Hepatocyte (in vitro differentiated cells): ENCODE measurements at regions not wholly inside any gene's neighbourhood (a gene's known extent, or its start where the extent isn't known, plus 50 kb on each side); places are given as distances from the start of the nearest gene placed in this dataset.

Source experiments
- EZH2phosphoT487 ChIP-seq: fragments of 200-600 bp; sonication (generic); IDR thresholded peaks from one replicate; pipeline ENCODE4 v1.6.1; 2018; ENCODE audit warnings: antibody characterized with exemption, mild to moderate bottlenecking, low read depth, moderate library complexity; ENCODE audit not compliant: unreplicated experiment, severe bottlenecking
- TF ChIP-seq, protein P1 (sequence below): fragments of 200-600 bp; sonication (generic); IDR thresholded peaks from 2 replicates; pipeline ENCODE4 v1.5.1; 2016; ENCODE audit warnings: antibody characterized with exemption, mild to moderate bottlenecking; ENCODE audit not compliant: poor library complexity

DNA sequence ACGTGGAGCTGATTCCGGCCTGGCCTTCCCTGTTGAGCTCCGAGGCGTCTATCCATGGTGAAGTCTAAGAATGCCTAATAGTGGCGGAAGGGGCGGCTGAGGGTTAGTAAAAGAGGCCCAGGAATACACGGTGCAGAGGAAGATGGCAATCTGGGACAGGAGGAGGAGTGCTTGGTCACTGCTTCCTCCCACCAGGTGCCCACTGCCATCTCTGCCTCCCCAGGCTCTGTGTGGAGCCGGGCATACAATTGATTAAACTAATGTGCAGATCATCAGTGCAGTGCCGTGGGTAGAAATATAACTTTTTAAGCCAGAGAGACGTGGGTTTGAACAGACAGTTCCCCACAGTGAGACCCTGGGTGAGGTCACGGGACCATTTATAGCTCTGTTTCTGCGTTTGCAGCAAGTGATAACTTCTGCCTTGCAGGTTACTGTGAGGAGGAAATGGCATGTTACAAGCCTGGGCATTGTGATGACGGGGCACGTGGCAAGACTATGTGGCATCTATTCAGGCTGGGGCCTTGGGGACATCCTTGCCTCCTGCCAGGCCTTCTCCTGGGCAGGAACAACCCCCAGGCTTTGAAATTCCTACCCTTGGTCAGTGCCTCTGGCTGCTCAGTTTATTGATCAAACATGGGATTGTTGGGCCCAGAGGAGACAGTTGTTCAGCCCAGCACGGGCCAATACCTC lies 204.9 kb downstream of the ASB1 start:
- no peak for TF ChIP-seq EZH2phosphoT487
- TF ChIP-seq, protein P1, sequence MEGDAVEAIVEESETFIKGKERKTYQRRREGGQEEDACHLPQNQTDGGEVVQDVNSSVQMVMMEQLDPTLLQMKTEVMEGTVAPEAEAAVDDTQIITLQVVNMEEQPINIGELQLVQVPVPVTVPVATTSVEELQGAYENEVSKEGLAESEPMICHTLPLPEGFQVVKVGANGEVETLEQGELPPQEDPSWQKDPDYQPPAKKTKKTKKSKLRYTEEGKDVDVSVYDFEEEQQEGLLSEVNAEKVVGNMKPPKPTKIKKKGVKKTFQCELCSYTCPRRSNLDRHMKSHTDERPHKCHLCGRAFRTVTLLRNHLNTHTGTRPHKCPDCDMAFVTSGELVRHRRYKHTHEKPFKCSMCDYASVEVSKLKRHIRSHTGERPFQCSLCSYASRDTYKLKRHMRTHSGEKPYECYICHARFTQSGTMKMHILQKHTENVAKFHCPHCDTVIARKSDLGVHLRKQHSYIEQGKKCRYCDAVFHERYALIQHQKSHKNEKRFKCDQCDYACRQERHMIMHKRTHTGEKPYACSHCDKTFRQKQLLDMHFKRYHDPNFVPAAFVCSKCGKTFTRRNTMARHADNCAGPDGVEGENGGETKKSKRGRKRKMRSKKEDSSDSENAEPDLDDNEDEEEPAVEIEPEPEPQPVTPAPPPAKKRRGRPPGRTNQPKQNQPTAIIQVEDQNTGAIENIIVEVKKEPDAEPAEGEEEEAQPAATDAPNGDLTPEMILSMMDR: no peak
